HG03097 (cell line): ENCODE measurements at regions not wholly inside any gene's neighbourhood (a gene's known extent, or its start where the extent isn't known, plus 50 kb on each side); places are given as distances from the start of the nearest gene placed in this dataset.

Experiments used
- ATAC-seq: cut with Tn5 transposase; IDR thresholded peaks from one replicate; pipeline ENCODE4 v1.9.1; 2021; ENCODE audit not compliant: unreplicated experiment, low FRiP score

- ATAC-seq, result no peak
Measured at GRCh38 chr6:102415891-102416290, 1022.4 kb downstream of the GRIK2 start.

GRCh38 chr6:102411796-102412195 lies 1018.3 kb downstream of the GRIK2 start:
- no peak for ATAC-seq

- ATAC-seq, result no peak
Measured at GRCh38 chr6:102407886-102408741, 1014.6 kb downstream of the GRIK2 start.

GRCh38 chr6:102405860-102406259 lies 1012.4 kb downstream of the GRIK2 start:
- no peak for ATAC-seq

GRCh38 chr6:102402635-102403329 lies 1009.3 kb downstream of the GRIK2 start:
- ATAC-seq, result no peak

GRCh38 chr6:102398788-102399390 lies 1005.4 kb downstream of the GRIK2 start:
- ATAC-seq, result no peak

- ATAC-seq, result no peak
Measured at GRCh38 chr6:102390541-102390940, 997.0 kb downstream of the GRIK2 start.

GRCh38 chr6:102389994-102390393 lies 996.5 kb downstream of the GRIK2 start:
- ATAC-seq, result no peak

GRCh38 chr6:102387326-102388033 lies 994.0 kb downstream of the GRIK2 start:
- ATAC-seq, result no peak

- no peak for ATAC-seq
Measured at GRCh38 chr6:102381203-102381602, 987.7 kb downstream of the GRIK2 start.

GRCh38 chr6:102356170-102356569 lies 962.7 kb downstream of the GRIK2 start:
- ATAC-seq, result no peak

GRCh38 chr6:102355578-102355977 lies 962.1 kb downstream of the GRIK2 start:
- ATAC-seq, result no peak

GRCh38 chr6:102352552-102352951 lies 959.0 kb downstream of the GRIK2 start:
- no peak for ATAC-seq

GRCh38 chr6:102344769-102345168 lies 951.3 kb downstream of the GRIK2 start:
- ATAC-seq, result no peak

- no peak for ATAC-seq
Measured at GRCh38 chr6:102340311-102340710, 946.8 kb downstream of the GRIK2 start.

GRCh38 chr6:102333736-102334135 lies 940.2 kb downstream of the GRIK2 start:
- no peak for ATAC-seq

GRCh38 chr6:102327697-102328225 lies 934.3 kb downstream of the GRIK2 start:
- no peak for ATAC-seq

GRCh38 chr6:102313699-102314098 lies 920.2 kb downstream of the GRIK2 start:
- ATAC-seq, result no peak

- ATAC-seq, result no peak
Measured at GRCh38 chr6:102309700-102310099, 916.2 kb downstream of the GRIK2 start.

GRCh38 chr6:102300350-102300749 lies 906.8 kb downstream of the GRIK2 start:
- ATAC-seq, result no peak

- ATAC-seq, result no peak
Measured at GRCh38 chr6:102298051-102298450, 904.5 kb downstream of the GRIK2 start.
